ENCODE measurements at regions not wholly inside any gene's neighbourhood (a gene's known extent, or its start where the extent isn't known, plus 50 kb on each side); places are given as distances from the start of the nearest gene placed in this dataset.
"Not testable (repeated sequence)": the region's sequence is repeated elsewhere in the genome, so short reads cannot be mapped to it uniquely, and the experiment has no call there.

- Histone ChIP-seq H3K4me1 (ENCODE audit: insufficient read depth, low read length) (no peaks in the 10 kb centered on the region), H3K9me3 (ENCODE audit: low read length) (no peaks in the 10 kb centered on the region), H3K36me3 (ENCODE audit: insufficient read depth, low read length) (no peaks in the 10 kb centered on the region), H3K27me3 (ENCODE audit: insufficient read depth, low read length) (no peaks in the 10 kb centered on the region), H3K4me3 (ENCODE audit: low read length) (no peak overlapping the region), H2AFZ (ENCODE audit: low read depth, low read length) (no peak overlapping the region)
Observed at GRCh38 chr4:115655626-115656025, 542.2 kb upstream of the NDST4 start.

- H3K4me1 ChIP-seq (ENCODE audit: insufficient read depth, low read length) = no peaks in the 10 kb centered on the region
- H2AFZ ChIP-seq (ENCODE audit: low read depth, low read length) = no peak overlapping the region
- H3K9me3 ChIP-seq (ENCODE audit: low read length) = no peaks in the 10 kb centered on the region
- H3K27me3 ChIP-seq (ENCODE audit: insufficient read depth, low read length) = no peaks in the 10 kb centered on the region
- no peaks in the 10 kb centered on the region for H3K36me3 ChIP-seq (ENCODE audit: insufficient read depth, low read length)
- no peak overlapping the region for H3K4me3 ChIP-seq (ENCODE audit: low read length)
Observed at GRCh38 chr4:115648786-115649185, 535.4 kb upstream of the NDST4 start.

- H3K36me3 ChIP-seq (ENCODE audit: insufficient read depth, low read length) = no peaks in the 10 kb centered on the region
- no peak overlapping the region for H3K4me3 ChIP-seq (ENCODE audit: low read length)
- no peak overlapping the region for H2AFZ ChIP-seq (ENCODE audit: low read depth, low read length)
- H3K9me3 ChIP-seq (ENCODE audit: low read length) = no peaks in the 10 kb centered on the region
- no peaks in the 10 kb centered on the region for H3K4me1 ChIP-seq (ENCODE audit: insufficient read depth, low read length)
- H3K27me3 ChIP-seq (ENCODE audit: insufficient read depth, low read length) = no peaks in the 10 kb centered on the region
Observed at GRCh38 chr4:115629270-115629669, 515.9 kb upstream of the NDST4 start.

GRCh38 chr4:115609631-115610030 is 496.2 kb upstream of the NDST4 start:
- Histone ChIP-seq H2AFZ (ENCODE audit: low read depth, low read length) (no peak overlapping the region), H3K27me3 (ENCODE audit: insufficient read depth, low read length) (no peaks in the 10 kb centered on the region), H3K4me1 (ENCODE audit: insufficient read depth, low read length) (no peaks in the 10 kb centered on the region), H3K36me3 (ENCODE audit: insufficient read depth, low read length) (no peaks in the 10 kb centered on the region), H3K9me3 (ENCODE audit: low read length) (no peaks in the 10 kb centered on the region), H3K4me3 (ENCODE audit: low read length) (no peak overlapping the region)

- Histone ChIP-seq H2AFZ (ENCODE audit: low read depth, low read length) (no peak overlapping the region), H3K36me3 (ENCODE audit: insufficient read depth, low read length) (no peaks in the 10 kb centered on the region), H3K27me3 (ENCODE audit: insufficient read depth, low read length) (no peaks in the 10 kb centered on the region), H3K4me1 (ENCODE audit: insufficient read depth, low read length) (no peaks in the 10 kb centered on the region), H3K9me3 (ENCODE audit: low read length) (no peaks in the 10 kb centered on the region), H3K4me3 (ENCODE audit: low read length) (no peak overlapping the region)
Observed at GRCh38 chr4:115607311-115607710, 493.9 kb upstream of the NDST4 start.

GRCh38 chr4:115596265-115597001 is 483.0 kb upstream of the NDST4 start:
- Histone ChIP-seq H3K36me3 (ENCODE audit: insufficient read depth, low read length) (no peaks in the 10 kb centered on the region), H3K9me3 (ENCODE audit: low read length) (no peaks in the 10 kb centered on the region), H3K4me3 (ENCODE audit: low read length) (no peak overlapping the region), H2AFZ (ENCODE audit: low read depth, low read length) (no peak overlapping the region), H3K4me1 (ENCODE audit: insufficient read depth, low read length) (peaks cover 7% of the 10 kb centered on the region), H3K27me3 (ENCODE audit: insufficient read depth, low read length) (no peaks in the 10 kb centered on the region)

- H3K4me3 ChIP-seq (ENCODE audit: low read length) = no peak overlapping the region
Observed at GRCh38 chr4:115580901-115581300, 467.5 kb upstream of the NDST4 start.

GRCh38 chr4:115575851-115576250 is 462.4 kb upstream of the NDST4 start:
- H3K4me1 ChIP-seq (ENCODE audit: insufficient read depth, low read length) = peaks cover 2% of the 10 kb centered on the region
- no peaks in the 10 kb centered on the region for H3K36me3 ChIP-seq (ENCODE audit: insufficient read depth, low read length)
- no peak overlapping the region for H2AFZ ChIP-seq (ENCODE audit: low read depth, low read length)
- H3K27me3 ChIP-seq (ENCODE audit: insufficient read depth, low read length) = no peaks in the 10 kb centered on the region
- H3K9me3 ChIP-seq (ENCODE audit: low read length) = no peaks in the 10 kb centered on the region
- H3K4me3 ChIP-seq (ENCODE audit: low read length) = no peak overlapping the region

More at GRCh38 chr4:115580901-115581300, 467.5 kb upstream of the NDST4 start:
- no peaks in the 10 kb centered on the region for H3K4me1 ChIP-seq (ENCODE audit: insufficient read depth, low read length)
- no peaks in the 10 kb centered on the region for H3K9me3 ChIP-seq (ENCODE audit: low read length)
- no peak overlapping the region for H2AFZ ChIP-seq (ENCODE audit: low read depth, low read length)
- no peaks in the 10 kb centered on the region for H3K27me3 ChIP-seq (ENCODE audit: insufficient read depth, low read length)
- H3K36me3 ChIP-seq (ENCODE audit: insufficient read depth, low read length) = no peaks in the 10 kb centered on the region

GRCh38 chr4:115562506-115562905 is 449.1 kb upstream of the NDST4 start:
- Histone ChIP-seq H3K9me3 (ENCODE audit: low read length) (no peaks in the 10 kb centered on the region), H3K4me1 (ENCODE audit: insufficient read depth, low read length) (no peaks in the 10 kb centered on the region), H3K4me3 (ENCODE audit: low read length) (no peak overlapping the region), H3K36me3 (ENCODE audit: insufficient read depth, low read length) (no peaks in the 10 kb centered on the region), H3K27me3 (ENCODE audit: insufficient read depth, low read length) (no peaks in the 10 kb centered on the region), H2AFZ (ENCODE audit: low read depth, low read length) (no peak overlapping the region)

- H3K36me3 ChIP-seq (ENCODE audit: insufficient read depth, low read length) = no peaks in the 10 kb centered on the region
Observed at GRCh38 chr4:115548123-115548522, 434.7 kb upstream of the NDST4 start.

GRCh38 chr4:115537387-115537786 is 424.0 kb upstream of the NDST4 start:
- Histone ChIP-seq H3K9me3 (ENCODE audit: low read length) (no peaks in the 10 kb centered on the region), H3K4me3 (ENCODE audit: low read length) (no peak overlapping the region), H2AFZ (ENCODE audit: low read depth, low read length) (no peak overlapping the region), H3K4me1 (ENCODE audit: insufficient read depth, low read length) (no peaks in the 10 kb centered on the region), H3K27me3 (ENCODE audit: insufficient read depth, low read length) (no peaks in the 10 kb centered on the region), H3K36me3 (ENCODE audit: insufficient read depth, low read length) (no peaks in the 10 kb centered on the region)

More at GRCh38 chr4:115548123-115548522, 434.7 kb upstream of the NDST4 start:
- H3K4me1 ChIP-seq (ENCODE audit: insufficient read depth, low read length) = no peaks in the 10 kb centered on the region
- H2AFZ ChIP-seq (ENCODE audit: low read depth, low read length) = peak overlapping the region; percentile 26
- H3K9me3 ChIP-seq (ENCODE audit: low read length) = no peaks in the 10 kb centered on the region
- no peak overlapping the region for H3K4me3 ChIP-seq (ENCODE audit: low read length)
- H3K27me3 ChIP-seq (ENCODE audit: insufficient read depth, low read length) = no peaks in the 10 kb centered on the region

- H3K36me3 ChIP-seq (ENCODE audit: insufficient read depth, low read length) = no peaks in the 10 kb centered on the region
- H3K4me3 ChIP-seq (ENCODE audit: low read length) = no peak overlapping the region
- no peaks in the 10 kb centered on the region for H3K9me3 ChIP-seq (ENCODE audit: low read length)
- no peak overlapping the region for H2AFZ ChIP-seq (ENCODE audit: low read depth, low read length)
- no peaks in the 10 kb centered on the region for H3K27me3 ChIP-seq (ENCODE audit: insufficient read depth, low read length)
- H3K4me1 ChIP-seq (ENCODE audit: insufficient read depth, low read length) = no peaks in the 10 kb centered on the region
Observed at GRCh38 chr4:115529126-115529525, 415.7 kb upstream of the NDST4 start.

GRCh38 chr4:115519476-115519875 is 406.1 kb upstream of the NDST4 start:
- not testable (repeated sequence) for H3K27me3 ChIP-seq (ENCODE audit: insufficient read depth, low read length); H2AFZ ChIP-seq (ENCODE audit: low read depth, low read length); H3K36me3 ChIP-seq (ENCODE audit: insufficient read depth, low read length); H3K4me1 ChIP-seq (ENCODE audit: insufficient read depth, low read length); H3K9me3 ChIP-seq (ENCODE audit: low read length); H3K4me3 ChIP-seq (ENCODE audit: low read length)

GRCh38 chr4:115515772-115516171 is 402.4 kb upstream of the NDST4 start:
- H3K4me1 ChIP-seq (ENCODE audit: insufficient read depth, low read length) = peaks cover 9% of the 10 kb centered on the region
- H3K27me3 ChIP-seq (ENCODE audit: insufficient read depth, low read length) = no peaks in the 10 kb centered on the region
- no peaks in the 10 kb centered on the region for H3K36me3 ChIP-seq (ENCODE audit: insufficient read depth, low read length)
- no peaks in the 10 kb centered on the region for H3K9me3 ChIP-seq (ENCODE audit: low read length)
- no peak overlapping the region for H2AFZ ChIP-seq (ENCODE audit: low read depth, low read length)
- no peak overlapping the region for H3K4me3 ChIP-seq (ENCODE audit: low read length)

All from neuron (in vitro differentiated cells).